Natural killer cell (primary cell): ENCODE measurements at regions not wholly inside any gene's neighbourhood (a gene's known extent, or its start where the extent isn't known, plus 50 kb on each side); places are given as distances from the start of the nearest gene placed in this dataset.

Experiments used
- ATAC-seq, 3 donors: fragments of 150-1000 bp in 2 of 3; fragments of 200-7000 bp in 1 of 3; cut with Tn5 transposase; 1 replicate in 1 of 3; 2 replicates in 2 of 3; pipeline ENCODE4 v1.10.0; 2021; ENCODE audit warnings: mild to moderate bottlenecking in 2 of 3, moderate library complexity in 2 of 3
- DNase-seq, 2 donors: peaks; one replicate each; pipeline versions ENCODE4 v3.0.0 to v3.0.0-alpha.2; 2013 to 2021; ENCODE audit warnings: mixed read lengths in 1 of 2
- H3K27ac ChIP-seq: one replicate; pipeline ENCODE4 v1.5.1; 2013; ENCODE audit warnings: mild to moderate bottlenecking, low read length
- H3K27me3 ChIP-seq: one replicate; pipeline ENCODE4 v1.6.1; 2013; ENCODE audit warnings: low read length; ENCODE audit not compliant: control insufficient read depth, insufficient read depth
- H3K36me3 ChIP-seq: one replicate; pipeline ENCODE4 v1.6.1; 2013; ENCODE audit warnings: low read length; ENCODE audit not compliant: control insufficient read depth, insufficient read depth
- H3K4me1 ChIP-seq: one replicate; pipeline ENCODE4 v1.6.1; 2013; ENCODE audit warnings: low read length; ENCODE audit not compliant: control insufficient read depth, insufficient read depth
- H3K4me3 ChIP-seq: one replicate; pipeline ENCODE4 v1.5.1; 2013; ENCODE audit warnings: low read length
- H3K9me3 ChIP-seq: one replicate; pipeline ENCODE4 v1.6.1; 2013; ENCODE audit warnings: low read length; ENCODE audit not compliant: control insufficient read depth, insufficient read depth
- H3K27ac Mint-ChIP-seq, 2 donors: one replicate each; pipeline ENCODE4 v1.8.0; 2022; ENCODE audit warnings: mild to moderate bottlenecking in 2 of 2, mixed read lengths in 2 of 2, moderate library complexity in 1 of 2
- H3K27me3 Mint-ChIP-seq, 2 donors: one replicate each; pipeline ENCODE4 v1.8.0; 2022; ENCODE audit warnings: low read depth in 2 of 2, mixed read lengths in 2 of 2
- H3K36me3 Mint-ChIP-seq: one replicate; pipeline ENCODE4 v1.8.0; 2022; ENCODE audit warnings: mixed read lengths
- H3K4me1 Mint-ChIP-seq, 2 donors: one replicate each; pipeline ENCODE4 v1.8.0; 2022; ENCODE audit warnings: mixed read lengths in 2 of 2
- H3K4me3 Mint-ChIP-seq: one replicate; pipeline ENCODE4 v1.8.0; 2022; ENCODE audit warnings: mild to moderate bottlenecking, moderate library complexity, mixed read lengths
- H3K9me3 Mint-ChIP-seq, 2 donors: one replicate each; pipeline ENCODE4 v1.8.0; 2022; ENCODE audit warnings: mixed read lengths in 2 of 2
- CTCF ChIP-seq: fragments of 200-600 bp; IDR thresholded peaks from one replicate; pipeline ENCODE4 v1.8.0; 2022; ENCODE audit warnings: antibody characterized with exemption
- whole genome bisulfite sequencing: methylation state at CpG from one replicate; pipeline ENCODE4 v1.1.7; 2013; ENCODE audit warnings: missing lambda C conversion rate; ENCODE audit not compliant: insufficient coverage; 5-methylcytosine and 5-hydroxymethylcytosine counted together
- intact Hi-C: fragments of 100-400 bp; cut with micrococcal nuclease; formaldehyde crosslinking; loops from one replicate; pipeline ENCODE4 v1.14.2; 2022

DNA sequence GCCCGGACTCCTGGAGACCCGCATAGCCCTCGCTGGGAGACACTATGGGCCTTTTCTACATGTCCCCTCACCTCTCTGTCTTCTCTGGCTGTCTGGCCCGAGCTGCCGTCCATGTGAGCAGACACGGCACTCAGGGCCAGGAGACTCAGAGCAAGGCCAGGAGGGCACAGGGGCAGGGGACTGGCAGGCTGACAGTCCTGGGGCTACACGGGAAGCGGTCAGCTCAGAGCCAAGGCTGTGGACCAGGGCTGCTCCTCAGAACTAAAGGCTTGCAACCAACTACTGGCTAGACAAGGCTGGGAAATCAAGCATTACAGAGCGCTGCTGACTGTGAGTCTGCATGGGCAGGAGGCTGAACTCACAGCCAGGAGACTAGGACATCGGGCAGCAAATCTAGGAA is 56.1 kb upstream of the CDON start:
- Mint-ChIP-seq H3K36me3 (no peaks in the 10 kb centered on the region), H3K9me3 (no peaks in the 10 kb centered on the region), H3K27me3 (no peaks in the 10 kb centered on the region), H3K4me3 (no peak overlapping the region), H3K27ac (no peak overlapping the region), H3K4me1 (no peaks in the 10 kb centered on the region)
- Histone ChIP-seq H3K4me3 (no peak overlapping the region), H3K36me3 (no peaks in the 10 kb centered on the region), H3K9me3 (no peaks in the 10 kb centered on the region), H3K27me3 (no peaks in the 10 kb centered on the region), H3K4me1 (no peaks in the 10 kb centered on the region), H3K27ac (no peak overlapping the region)
- peak in 1 of 3 donors; percentile 16 for ATAC-seq
- no peak for TF ChIP-seq CTCF
- DNase-seq = no peak
- WGBS = 92% methylated on average over 10 of the region's 10 CpGs
- intact Hi-C loops = no loop called here

DNA sequence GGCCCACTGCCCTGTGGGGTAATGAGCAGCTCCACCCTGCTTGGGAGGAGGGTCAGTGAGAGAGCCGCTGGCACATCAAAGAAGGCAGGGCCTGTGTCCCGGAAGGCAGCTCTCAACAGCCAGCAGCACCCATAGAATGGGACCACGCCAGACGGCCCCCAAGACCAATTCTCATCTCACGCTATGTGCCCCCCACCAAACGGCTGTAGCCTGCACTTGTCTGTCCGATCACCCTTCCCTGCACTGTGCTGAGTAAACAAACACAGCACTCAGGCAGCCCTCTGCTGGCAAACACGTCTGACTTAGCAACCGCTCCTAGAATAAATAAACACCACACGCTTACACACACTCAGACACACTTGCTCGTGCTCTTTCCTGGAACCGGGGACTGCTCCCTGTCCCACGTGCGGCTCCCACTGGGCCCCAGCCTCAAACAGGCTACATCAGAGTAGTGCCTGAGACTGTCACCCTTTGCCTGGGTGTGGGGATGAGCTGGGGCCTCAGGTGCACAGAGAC is 53.2 kb upstream of the CDON start:
- H3K4me1 Mint-ChIP-seq = no peaks in the 10 kb centered on the region
- Histone ChIP-seq H3K27ac (no peak overlapping the region), H3K9me3 (no peaks in the 10 kb centered on the region), H3K4me3 (no peak overlapping the region), H3K4me1 (no peaks in the 10 kb centered on the region), H3K36me3 (no peaks in the 10 kb centered on the region), H3K27me3 (no peaks in the 10 kb centered on the region)
- intact Hi-C loops = no loop called here
- no peaks in the 10 kb centered on the region for H3K36me3 Mint-ChIP-seq
- WGBS = 85% methylated on average over 14 of the region's 14 CpGs
- no peak overlapping the region for H3K4me3 Mint-ChIP-seq
- no peak overlapping the region for H3K27ac Mint-ChIP-seq
- no peak for TF ChIP-seq CTCF
- H3K27me3 Mint-ChIP-seq = no peaks in the 10 kb centered on the region
- ATAC-seq = no peak
- no peak for DNase-seq
- no peaks in the 10 kb centered on the region for H3K9me3 Mint-ChIP-seq

GRCh38 chr11:126115127-126115495 is 52.4 kb upstream of the CDON start:
- H3K27ac Mint-ChIP-seq = no peak overlapping the region

More at GRCh38 chr11:126115127-126115495, 52.4 kb upstream of the CDON start:
- no peak for DNase-seq
- Histone ChIP-seq H3K9me3 (no peaks in the 10 kb centered on the region), H3K4me1 (no peaks in the 10 kb centered on the region), H3K27me3 (no peaks in the 10 kb centered on the region), H3K4me3 (no peak overlapping the region), H3K27ac (no peak overlapping the region), H3K36me3 (no peaks in the 10 kb centered on the region)
- ATAC-seq = no peak
- Mint-ChIP-seq H3K4me3 (no peak overlapping the region), H3K36me3 (no peaks in the 10 kb centered on the region), H3K4me1 (no peaks in the 10 kb centered on the region), H3K9me3 (no peaks in the 10 kb centered on the region), H3K27me3 (no peaks in the 10 kb centered on the region)
- 62% methylated on average over 4 of the region's 4 CpGs for WGBS
- TF ChIP-seq CTCF = no peak
- intact Hi-C loops = no loop called here
